H1 (cell line): ENCODE measurements at regions not wholly inside any gene's neighbourhood (a gene's known extent, or its start where the extent isn't known, plus 50 kb on each side); places are given as distances from the start of the nearest gene placed in this dataset.

Source experiments
- BCL11A ChIP-seq, 2 experiments: IDR thresholded peaks; one replicate each; pipeline ENCODE4 v1.6.1; 2011; ENCODE audit warnings: low read depth in 2 of 2, low read length in 2 of 2, mild to moderate bottlenecking in 2 of 2
- CHD7 ChIP-seq: fragments of 300-600 bp; sonication (generic); IDR thresholded peaks from 2 replicates; pipeline ENCODE4 v1.7.1; 2012; ENCODE audit warnings: low read length, moderate library complexity, mild to moderate bottlenecking, inconsistent platforms; ENCODE audit not compliant: insufficient replicate concordance
- CTBP2 ChIP-seq: IDR thresholded peaks from 2 replicates; pipeline ENCODE4 v1.7.0; 2011; ENCODE audit warnings: borderline replicate concordance, mild to moderate bottlenecking, moderate library complexity, mixed read lengths, low read length; ENCODE audit not compliant: insufficient read depth, insufficient read length
- MAX ChIP-seq: IDR thresholded peaks from 2 replicates; pipeline ENCODE4 v1.6.1; 2012; ENCODE audit warnings: inconsistent platforms
- PHF8 ChIP-seq: fragments of 200-600 bp; sonication (generic); conservative IDR thresholded peaks from 2 replicates; pipeline ENCODE4 v1.7.1; 2012; ENCODE audit warnings: low read depth, mild to moderate bottlenecking, inconsistent platforms, low read length, moderate library complexity

- TF ChIP-seq CHD7 (no peak), CTBP2 (no peak), BCL11A (IDR thresholded peaks at IDR 0.05; ENCODE audit: low read depth in 2 of 2, low read length in 2 of 2) (no peak), MAX (no peak), PHF8 (no peak)
Measured at GRCh38 chr12:89140602-89141238, 211.6 kb downstream of the DUSP6 start (continued).
